COLO829 (cell line): ENCODE measurements at regions not wholly inside any gene's neighbourhood (a gene's known extent, or its start where the extent isn't known, plus 50 kb on each side); places are given as distances from the start of the nearest gene placed in this dataset.
A peak's percentile ranks its signal among the peaks of the same experiment; 100 is the strongest.

Experiments
- DNase-seq: peaks from one replicate; pipeline ENCODE4 v3.0.0; 2012; ENCODE audit warnings: low spot score

DNA sequence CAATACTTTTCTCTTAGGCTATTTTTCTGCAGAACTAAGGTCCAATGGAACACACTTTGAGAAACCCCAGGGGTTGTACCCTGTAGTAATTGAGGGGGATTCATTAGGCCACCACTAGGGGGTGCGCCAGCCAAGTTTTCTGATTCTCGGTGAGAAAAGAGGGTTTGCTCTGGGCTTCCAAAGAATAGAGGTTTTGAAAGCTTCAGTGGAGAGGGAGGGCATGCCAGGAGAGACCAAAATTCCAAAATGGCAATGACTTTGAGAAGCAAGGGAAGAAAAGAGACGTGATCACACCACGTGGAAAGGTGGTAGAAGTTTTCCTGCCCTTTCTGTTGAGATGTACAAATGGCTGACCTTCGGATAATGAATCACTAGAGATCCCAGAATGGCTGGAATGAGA, 323.3 kb downstream of the RPS6KC1 start:
- peak; percentile 85 for DNase-seq

GRCh38 chr1:213375002-213375401, 324.0 kb downstream of the RPS6KC1 start:
- DNase-seq = no peak

GRCh38 chr1:213376862-213377372, 325.9 kb downstream of the RPS6KC1 start:
- no peak for DNase-seq

DNA sequence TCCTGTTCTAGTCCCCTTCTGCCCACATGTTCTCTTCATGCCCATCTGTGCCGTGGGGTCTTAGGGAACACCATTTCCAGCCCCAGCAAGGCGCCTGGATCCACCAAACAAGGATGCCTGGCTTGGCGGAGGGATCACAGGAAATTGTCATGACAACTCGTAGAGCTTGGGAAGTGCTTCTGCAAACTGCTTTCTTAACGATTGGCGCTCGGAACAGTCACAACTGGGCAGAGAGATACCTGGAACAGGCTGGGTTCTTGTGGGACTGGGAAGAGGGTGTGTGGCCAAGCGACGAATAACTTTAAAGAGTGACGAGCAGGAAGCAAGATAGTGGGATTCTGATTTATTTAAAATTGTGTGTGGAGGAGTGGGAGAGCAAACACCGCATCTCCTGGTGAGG, 329.8 kb downstream of the RPS6KC1 start:
- no peak for DNase-seq

DNA sequence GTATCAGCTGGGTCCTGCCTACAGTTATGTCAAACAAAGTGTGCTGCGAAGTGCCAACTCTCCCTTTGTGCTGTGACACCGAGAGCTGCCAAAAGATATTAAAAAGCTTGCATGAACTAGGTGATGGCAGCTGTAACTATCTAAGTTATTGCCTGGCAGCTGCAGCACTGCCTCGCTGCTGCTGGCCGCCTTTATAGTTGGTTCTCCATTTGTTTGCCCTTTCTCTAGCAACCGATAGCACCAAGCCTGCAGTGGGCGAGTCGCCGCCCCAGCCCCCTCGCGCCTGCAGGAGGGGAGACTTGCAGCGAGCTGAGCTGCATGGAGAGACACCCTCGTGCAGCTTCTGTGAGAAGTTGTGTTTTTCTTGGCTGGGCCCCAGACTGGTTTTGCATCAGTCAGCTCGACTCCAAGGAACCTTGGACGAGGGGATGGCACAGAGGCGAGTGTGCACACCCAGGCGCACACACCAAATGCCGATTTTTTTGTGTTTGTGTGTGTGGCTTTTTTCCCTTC, 330.6 kb downstream of the RPS6KC1 start:
- no peak for DNase-seq

- no peak for DNase-seq
Observed at GRCh38 chr1:213383465-213383864, 332.4 kb downstream of the RPS6KC1 start.

DNA sequence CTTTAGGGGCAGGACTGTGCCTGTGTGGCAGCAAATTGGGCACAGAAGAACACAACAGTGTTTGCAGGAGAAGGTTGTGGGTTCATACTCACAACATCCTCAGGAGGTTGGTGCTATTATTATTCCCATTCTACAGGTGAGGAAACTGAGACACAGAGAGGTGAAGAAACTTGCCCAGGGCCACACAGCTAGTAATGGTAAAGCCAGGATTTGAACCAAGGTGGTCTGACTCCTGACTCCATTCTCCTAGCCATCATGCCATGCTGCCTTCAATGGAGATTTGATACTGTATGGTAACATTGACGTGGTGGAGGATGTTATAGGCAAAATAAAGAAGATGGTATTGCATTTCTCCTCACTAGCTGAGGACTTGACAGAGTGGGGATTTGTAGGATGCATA, 334.2 kb downstream of the RPS6KC1 start:
- DNase-seq = no peak

- DNase-seq = no peak
Observed at GRCh38 chr1:213385806-213386324, 334.8 kb downstream of the RPS6KC1 start.

DNA sequence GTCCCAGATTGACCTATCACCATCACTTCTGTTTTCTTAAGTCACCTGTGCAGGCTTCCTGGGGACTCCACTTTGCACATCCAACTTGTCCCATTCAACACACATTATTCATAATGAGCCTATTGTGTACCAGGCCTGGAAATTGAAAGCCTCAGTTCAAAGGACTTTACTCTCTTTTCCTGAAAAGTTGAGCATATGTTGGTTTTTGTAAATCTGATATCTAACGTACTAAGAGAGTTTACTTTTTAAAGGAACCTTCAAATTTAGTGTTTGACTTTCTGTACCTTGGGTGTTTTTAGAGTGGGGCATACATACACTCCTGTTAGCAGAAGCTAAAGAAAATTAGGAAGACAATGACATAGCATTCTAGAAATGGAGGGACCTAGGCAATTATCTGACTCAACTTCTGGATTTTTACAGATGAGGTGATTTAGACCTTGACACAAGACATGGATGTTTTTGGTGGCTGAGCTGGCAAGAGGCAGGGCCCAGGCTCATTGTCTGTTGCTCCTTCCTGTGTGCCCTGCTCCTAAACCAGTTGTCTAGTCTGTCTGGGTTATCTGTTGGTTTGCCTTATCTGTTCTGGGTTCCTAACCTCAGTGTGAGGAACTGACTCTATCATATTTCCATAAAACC, 336.5 kb downstream of the RPS6KC1 start:
- DNase-seq = no peak

- DNase-seq = no peak
Observed at GRCh38 chr1:213388199-213388598, 337.2 kb downstream of the RPS6KC1 start.

DNA sequence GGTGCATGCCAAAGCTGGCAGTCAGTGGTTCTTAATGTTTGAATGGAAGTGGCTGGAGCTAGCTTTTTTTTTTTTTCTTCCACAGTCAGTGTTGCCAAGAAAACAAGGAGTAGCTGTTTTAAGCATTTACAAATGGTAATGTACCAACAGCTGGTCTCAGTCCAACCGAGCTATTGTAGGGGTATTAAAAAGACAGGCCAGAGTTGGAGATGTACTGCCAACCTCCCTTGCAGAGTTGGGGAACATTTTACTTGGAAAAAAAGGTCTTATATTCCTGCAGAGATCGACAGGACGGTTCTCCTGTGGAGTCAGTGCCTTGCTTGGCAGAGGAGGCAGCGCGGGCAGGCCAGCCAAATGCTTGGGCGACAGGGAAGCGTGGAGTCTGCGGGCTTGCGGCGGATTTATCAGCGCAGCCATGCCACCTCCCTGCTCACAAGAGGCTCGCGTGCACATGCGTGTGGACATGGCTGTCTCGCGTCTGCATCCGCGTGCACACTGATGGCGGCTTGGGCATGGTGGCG, 338.1 kb downstream of the RPS6KC1 start:
- DNase-seq = no peak

DNA sequence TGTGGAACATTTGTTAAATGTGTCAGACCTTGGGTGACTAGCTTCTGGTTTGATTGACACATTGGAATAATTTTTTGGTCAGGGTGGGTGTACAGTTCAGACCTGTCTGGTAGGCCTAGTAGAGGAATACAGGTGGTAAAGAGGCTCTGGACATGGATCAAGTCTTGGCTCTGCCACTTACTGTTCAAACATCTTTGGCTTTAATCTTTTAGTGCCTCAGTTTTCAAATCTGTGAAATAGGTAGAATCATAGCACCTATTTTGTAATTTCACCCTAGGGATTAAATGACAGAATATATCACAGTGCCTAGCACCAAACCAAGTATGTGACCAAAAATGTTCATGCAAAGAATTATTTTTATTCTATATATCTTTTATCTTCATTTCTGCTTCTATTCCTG, 340.4 kb downstream of the RPS6KC1 start:
- no peak for DNase-seq

GRCh38 chr1:213393860-213394259, 342.8 kb downstream of the RPS6KC1 start:
- DNase-seq = no peak

DNA sequence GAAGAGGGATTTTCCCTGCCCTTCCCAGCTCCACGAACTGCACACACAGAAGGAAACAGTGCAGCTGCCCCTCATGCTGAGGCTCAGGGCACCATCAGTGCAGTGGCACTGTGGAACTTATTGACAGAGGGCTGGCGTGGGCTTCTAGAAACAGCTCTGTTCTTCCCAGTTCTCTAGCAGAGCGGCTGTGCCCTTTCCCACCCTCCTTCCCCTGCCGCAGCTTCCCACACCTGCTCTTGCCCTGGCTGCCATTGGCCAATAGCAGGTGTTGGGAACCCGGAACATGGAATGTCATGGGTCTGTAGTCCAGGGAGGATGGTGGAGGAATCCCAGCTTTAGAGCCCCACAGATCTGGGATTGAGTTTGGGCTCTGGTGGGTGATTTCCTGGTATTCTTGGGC, 343.8 kb downstream of the RPS6KC1 start:
- DNase-seq = no peak

DNA sequence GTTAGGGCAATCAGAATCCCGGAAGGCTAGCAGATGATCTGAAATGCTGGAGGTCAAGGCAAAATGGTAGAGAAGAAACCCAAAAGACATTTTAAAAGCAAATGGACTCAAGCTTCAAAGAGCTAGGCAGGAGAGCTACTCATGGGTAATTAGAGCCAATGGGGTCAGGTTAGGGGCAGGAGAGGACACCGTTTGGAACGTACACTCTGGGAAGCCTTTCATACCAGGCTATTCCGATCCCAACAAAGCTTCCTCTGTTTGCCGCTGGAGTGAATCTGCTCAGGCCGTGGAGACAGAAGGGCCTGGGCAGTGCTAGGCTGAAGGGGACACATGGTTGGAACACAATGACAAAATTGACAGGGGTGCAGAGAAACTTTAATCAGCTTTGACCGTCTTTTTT, 346.6 kb downstream of the RPS6KC1 start:
- peak; percentile 77 for DNase-seq

- DNase-seq = peak; percentile 93
Observed at GRCh38 chr1:213399695-213400094, 348.7 kb downstream of the RPS6KC1 start.

GRCh38 chr1:213409208-213409631, 358.2 kb downstream of the RPS6KC1 start:
- no peak for DNase-seq

GRCh38 chr1:213409971-213410370, 358.9 kb downstream of the RPS6KC1 start:
- no peak for DNase-seq

GRCh38 chr1:213414346-213414745, 363.3 kb downstream of the RPS6KC1 start:
- no peak for DNase-seq

GRCh38 chr1:213414911-213415310, 363.9 kb downstream of the RPS6KC1 start:
- DNase-seq = no peak

GRCh38 chr1:213415691-213416380, 364.8 kb downstream of the RPS6KC1 start:
- no peak for DNase-seq

- no peak for DNase-seq
Observed at GRCh38 chr1:213416461-213417224, 365.6 kb downstream of the RPS6KC1 start.
